Neural crest cell (in vitro differentiated cells): ENCODE measurements at regions not wholly inside any gene's neighbourhood (a gene's known extent, or its start where the extent isn't known, plus 50 kb on each side); places are given as distances from the start of the nearest gene placed in this dataset.
"Not testable (repeated sequence)": the region's sequence is repeated elsewhere in the genome, so short reads cannot be mapped to it uniquely, and the experiment has no call there.

Source experiments
- DNase-seq: peaks from one replicate; pipeline ENCODE4 v3.0.0; 2021; ENCODE audit warnings: low read depth, mixed read lengths, low spot score
- H3K27ac Mint-ChIP-seq: one replicate; pipeline ENCODE4 v1.8.0; 2021; ENCODE audit warnings: mild to moderate bottlenecking, mixed read lengths; ENCODE audit not compliant: unreplicated experiment
- H3K27me3 Mint-ChIP-seq: 2 replicates; pipeline ENCODE4 v1.8.0; 2021; ENCODE audit warnings: low read depth, mild to moderate bottlenecking, mixed read lengths
- H3K36me3 Mint-ChIP-seq: 2 replicates; pipeline ENCODE4 v1.8.0; 2021; ENCODE audit warnings: low read depth, mild to moderate bottlenecking, mixed read lengths
- H3K4me1 Mint-ChIP-seq: 2 replicates; pipeline ENCODE4 v1.8.0; 2021; ENCODE audit warnings: mixed read lengths
- H3K4me3 Mint-ChIP-seq: one replicate; pipeline ENCODE4 v1.8.0; 2021; ENCODE audit warnings: mild to moderate bottlenecking, mixed read lengths
- H3K9me3 Mint-ChIP-seq: 2 replicates; pipeline ENCODE4 v1.8.0; 2021; ENCODE audit warnings: mixed read lengths
- CTCF ChIP-seq: fragments of 200-600 bp; sonication (generic); conservative IDR thresholded peaks from 2 replicates; pipeline ENCODE4 v1.5.0; 2021; ENCODE audit warnings: antibody characterized with exemption, mild to moderate bottlenecking

DNA sequence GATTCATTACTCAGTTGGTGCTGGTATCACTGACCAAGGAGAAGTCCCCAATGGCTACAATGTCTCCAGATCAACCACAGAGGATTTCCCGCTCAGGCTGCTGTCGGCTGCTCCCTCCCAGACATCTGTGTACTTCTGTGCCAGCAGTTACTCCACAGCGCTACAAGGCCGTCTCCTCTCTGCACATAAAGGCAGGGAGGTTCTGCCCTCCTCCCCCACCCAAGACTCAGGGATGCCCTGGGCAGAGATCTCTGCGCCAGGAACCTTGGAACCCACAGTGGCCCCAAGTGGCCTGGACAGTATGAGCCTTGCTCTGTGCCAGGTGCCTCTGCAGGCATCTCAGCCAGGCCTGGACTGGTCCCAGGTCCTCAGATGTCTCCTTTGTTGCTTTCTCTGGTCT lies 193.4 kb upstream of the PRSS58 start:
- no peak for DNase-seq
- no peak overlapping the region for H3K4me3 Mint-ChIP-seq
- H3K9me3 Mint-ChIP-seq: no peaks in the 10 kb centered on the region
- H3K27me3 Mint-ChIP-seq: no peaks in the 10 kb centered on the region
- H3K27ac Mint-ChIP-seq: no peak overlapping the region
- no peaks in the 10 kb centered on the region for H3K4me1 Mint-ChIP-seq
- no peak for TF ChIP-seq CTCF
- no peaks in the 10 kb centered on the region for H3K36me3 Mint-ChIP-seq

GRCh38 chr7:142450695-142451094 lies 192.8 kb upstream of the PRSS58 start:
- no peaks in the 10 kb centered on the region for H3K36me3 Mint-ChIP-seq
- H3K4me1 Mint-ChIP-seq: no peaks in the 10 kb centered on the region

GRCh38 chr7:142450206-142450605 lies 192.3 kb upstream of the PRSS58 start:
- Mint-ChIP-seq H3K27me3 (no peaks in the 10 kb centered on the region), H3K27ac (no peak overlapping the region), H3K4me1 (no peaks in the 10 kb centered on the region), H3K9me3 (no peaks in the 10 kb centered on the region), H3K36me3 (no peaks in the 10 kb centered on the region), H3K4me3 (no peak overlapping the region)
- TF ChIP-seq CTCF: no peak
- DNase-seq: no peak

More at GRCh38 chr7:142450695-142451094, 192.8 kb upstream of the PRSS58 start:
- Mint-ChIP-seq H3K27me3 (no peaks in the 10 kb centered on the region), H3K27ac (no peak overlapping the region), H3K4me3 (no peak overlapping the region), H3K9me3 (no peaks in the 10 kb centered on the region)
- no peak for TF ChIP-seq CTCF
- DNase-seq: no peak

- H3K27ac Mint-ChIP-seq, H3K4me1 Mint-ChIP-seq, H3K36me3 Mint-ChIP-seq, H3K4me3 Mint-ChIP-seq, DNase-seq, H3K9me3 Mint-ChIP-seq, H3K27me3 Mint-ChIP-seq: not testable (repeated sequence)
Measured at GRCh38 chr7:142448857-142449256, 191.0 kb upstream of the PRSS58 start.

DNA sequence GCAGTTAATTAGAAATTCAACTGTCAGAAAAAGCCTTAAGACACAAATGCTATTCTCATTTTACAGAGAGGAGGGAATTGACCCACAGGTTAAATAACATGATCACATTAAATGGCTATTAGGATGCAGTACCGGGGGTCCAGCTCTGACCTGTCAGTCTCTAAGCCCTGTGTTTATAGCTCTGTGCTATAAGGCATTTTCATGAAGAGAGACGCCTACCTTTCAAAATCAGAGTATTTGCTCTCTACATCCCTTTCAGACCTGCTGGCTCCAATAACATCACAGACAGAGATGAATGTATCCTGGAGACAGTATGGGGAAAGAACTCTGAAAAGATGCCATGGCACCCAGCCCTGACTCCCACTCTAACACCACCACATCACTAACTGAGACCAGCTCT lies 189.9 kb upstream of the PRSS58 start:
- no peak for DNase-seq
- H3K27me3 Mint-ChIP-seq: no peaks in the 10 kb centered on the region
- H3K27ac Mint-ChIP-seq: no peak overlapping the region
- H3K9me3 Mint-ChIP-seq: no peaks in the 10 kb centered on the region
- H3K36me3 Mint-ChIP-seq: no peaks in the 10 kb centered on the region
- TF ChIP-seq CTCF: no peak
- H3K4me3 Mint-ChIP-seq: no peak overlapping the region
- H3K4me1 Mint-ChIP-seq: no peaks in the 10 kb centered on the region

GRCh38 chr7:142445019-142445686 lies 187.3 kb upstream of the PRSS58 start:
- DNase-seq: no peak
- Mint-ChIP-seq H3K4me1 (peaks cover 8% of the 10 kb centered on the region), H3K27ac (no peak overlapping the region), H3K4me3 (no peak overlapping the region), H3K9me3 (no peaks in the 10 kb centered on the region), H3K36me3 (no peaks in the 10 kb centered on the region), H3K27me3 (no peaks in the 10 kb centered on the region)
- peak; percentile 22 for TF ChIP-seq CTCF
